ENCODE measurements at regions not wholly inside any gene's neighbourhood (a gene's known extent, or its start where the extent isn't known, plus 50 kb on each side); places are given as distances from the start of the nearest gene placed in this dataset.
A peak's percentile ranks its signal among the peaks of the same experiment; 100 is the strongest.

DNA sequence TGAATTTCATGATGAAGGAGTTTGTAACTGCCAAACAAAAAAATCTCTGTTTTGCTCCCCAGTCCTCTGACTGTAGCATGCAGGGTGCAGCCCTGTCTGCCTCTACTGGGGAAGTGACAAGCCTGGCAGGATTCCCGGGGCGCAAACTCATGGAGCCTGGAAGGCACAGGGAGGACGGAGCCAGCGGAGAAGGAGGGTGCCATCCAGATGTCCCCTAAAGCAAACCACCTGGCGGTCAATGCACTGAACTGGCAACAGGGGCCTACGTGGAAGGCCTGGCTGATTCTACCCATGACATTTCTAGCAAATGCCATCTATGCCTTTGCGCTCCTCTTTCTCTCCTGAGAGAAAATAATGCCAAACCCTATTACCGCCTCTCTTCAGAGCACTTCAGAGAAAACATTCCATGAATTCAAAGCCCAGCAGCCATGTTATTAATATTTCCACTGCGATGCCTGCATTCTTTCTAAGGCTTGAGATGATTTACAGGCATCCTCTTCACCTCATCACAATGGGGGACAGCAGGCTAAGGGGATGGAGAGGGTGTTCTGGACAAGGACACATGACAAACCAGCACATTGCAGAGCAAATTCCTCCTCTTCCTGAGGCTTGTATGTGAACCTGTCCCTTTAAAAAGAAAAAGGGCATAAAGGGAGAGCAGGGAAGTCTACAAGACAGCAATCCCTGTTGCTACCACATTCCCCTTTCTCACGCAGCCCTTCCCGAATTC is 329.3 kb upstream of the NOCT start:
- no peak for ATAC-seq

DNA sequence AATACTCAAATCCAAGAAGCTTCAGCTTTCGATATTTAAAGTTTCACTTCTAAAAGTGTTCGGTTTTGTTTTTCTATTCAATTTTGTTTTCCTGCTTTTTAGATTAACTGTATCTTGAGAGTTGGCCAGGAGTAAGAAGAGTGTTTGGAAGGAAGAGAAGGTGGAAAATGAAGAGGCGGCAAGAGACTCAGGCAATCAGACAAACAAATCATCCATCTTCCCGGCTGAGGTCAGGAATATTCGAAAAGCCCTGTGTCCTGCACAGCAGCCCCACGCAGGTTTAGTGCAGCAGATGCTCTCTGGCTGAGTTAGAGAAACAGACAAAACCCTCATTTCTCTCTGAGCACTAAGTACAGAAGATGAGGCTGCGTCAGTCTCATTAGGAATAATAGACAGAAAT is 330.3 kb upstream of the NOCT start:
- no peak for ATAC-seq

DNA sequence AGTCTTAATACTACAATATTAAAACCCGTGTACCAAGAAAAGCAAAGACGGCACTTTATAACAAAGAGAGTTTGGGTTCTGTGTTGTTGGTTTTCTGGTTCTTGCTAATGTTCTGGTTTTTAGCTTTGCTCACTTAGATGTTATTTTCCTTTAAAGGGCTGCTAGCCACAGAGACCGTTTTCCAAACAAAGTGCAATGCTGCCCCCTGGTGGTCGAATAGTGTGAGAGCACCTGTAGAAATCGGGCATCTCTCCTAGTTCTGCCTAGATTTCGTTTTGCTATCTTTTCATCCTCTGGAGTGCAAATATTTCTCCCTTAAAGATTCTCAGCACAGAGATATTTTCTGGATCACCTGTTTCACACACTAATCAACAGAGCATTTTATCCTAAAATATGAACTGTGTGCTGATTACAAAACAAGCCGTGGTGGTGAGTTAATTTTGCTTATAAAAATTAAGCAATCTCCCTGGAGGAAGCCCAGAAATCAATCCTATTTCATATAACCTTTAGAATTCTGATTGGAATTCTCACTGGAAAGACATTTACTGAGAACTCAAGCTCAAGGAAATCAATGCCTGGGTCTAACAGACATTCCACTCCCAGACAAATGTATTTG is 334.5 kb upstream of the NOCT start:
- peak in 1 of 2 donors; percentile 35 for ATAC-seq

DNA sequence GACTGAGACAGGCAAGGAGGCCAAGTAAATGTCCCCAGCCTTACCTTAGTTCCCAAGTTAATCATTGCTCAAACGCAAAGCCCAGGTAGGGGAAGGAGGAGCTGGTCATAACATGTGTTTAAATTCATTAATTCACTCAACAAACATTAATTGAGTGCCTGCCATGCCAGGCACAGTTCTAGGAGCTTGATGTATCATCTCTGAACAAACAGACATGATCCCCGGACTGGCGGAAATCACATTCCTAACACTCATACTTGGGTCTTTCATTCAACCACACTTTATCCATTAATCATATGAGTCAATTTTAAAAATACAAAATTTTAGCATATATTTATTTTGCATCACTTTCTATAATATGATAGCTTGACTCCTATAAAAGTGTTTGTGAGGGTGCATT is 335.3 kb upstream of the NOCT start:
- no peak for ATAC-seq

DNA sequence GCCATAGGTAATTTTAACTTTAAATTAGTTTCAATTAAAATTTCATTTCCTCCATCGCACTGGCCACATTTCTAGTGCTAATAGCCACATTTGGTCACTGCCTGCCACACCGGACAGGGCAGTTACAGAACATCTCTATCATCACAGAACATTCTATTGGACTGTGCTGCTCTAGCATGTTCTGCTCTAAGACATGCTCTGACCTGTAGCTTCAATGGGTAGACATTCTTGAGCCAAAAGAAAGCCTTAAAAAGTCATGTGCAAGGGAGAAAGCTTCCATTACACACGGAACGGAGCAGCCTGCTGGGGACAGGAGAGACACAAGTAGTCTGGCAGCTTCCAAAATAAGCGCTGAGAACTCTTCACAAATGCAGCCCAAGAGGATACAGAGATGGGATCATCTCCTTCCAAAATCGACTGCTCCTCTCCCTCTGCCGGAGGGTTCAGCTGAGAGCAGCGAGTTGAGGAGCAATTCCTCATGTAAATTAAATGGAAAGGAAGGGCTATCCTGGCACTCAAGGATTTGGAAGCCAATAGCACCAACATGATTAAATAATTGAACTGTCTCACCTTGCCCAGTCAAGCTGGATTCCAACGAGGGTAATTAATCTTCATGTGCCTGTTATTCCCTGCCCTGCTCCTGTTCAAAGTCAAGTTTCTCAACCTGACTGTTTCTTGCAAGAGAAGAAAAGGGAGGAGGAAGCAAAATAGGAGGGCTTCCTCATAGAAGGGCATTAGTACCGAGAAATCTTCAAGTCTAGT is 336.4 kb upstream of the NOCT start:
- no peak for ATAC-seq

DNA sequence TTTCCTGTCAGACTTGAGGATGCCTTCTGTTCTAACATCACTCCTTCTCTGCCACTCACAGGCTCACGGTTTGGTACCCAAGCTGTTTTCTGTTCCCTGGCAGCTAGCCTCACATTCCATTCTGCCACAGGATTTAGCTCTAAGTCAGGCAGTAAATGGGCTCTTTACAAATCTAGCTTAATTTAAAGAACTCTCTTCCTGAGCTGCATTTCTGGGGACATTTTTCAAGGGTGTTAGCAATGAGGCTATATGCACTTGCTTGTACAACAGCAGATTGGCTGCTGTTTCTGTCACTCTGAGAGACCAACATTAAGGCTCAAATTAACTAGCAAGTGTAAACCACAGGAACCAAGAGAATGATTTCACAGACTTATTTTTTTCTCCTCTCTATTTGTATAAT is 337.8 kb upstream of the NOCT start:
- no peak for ATAC-seq

DNA sequence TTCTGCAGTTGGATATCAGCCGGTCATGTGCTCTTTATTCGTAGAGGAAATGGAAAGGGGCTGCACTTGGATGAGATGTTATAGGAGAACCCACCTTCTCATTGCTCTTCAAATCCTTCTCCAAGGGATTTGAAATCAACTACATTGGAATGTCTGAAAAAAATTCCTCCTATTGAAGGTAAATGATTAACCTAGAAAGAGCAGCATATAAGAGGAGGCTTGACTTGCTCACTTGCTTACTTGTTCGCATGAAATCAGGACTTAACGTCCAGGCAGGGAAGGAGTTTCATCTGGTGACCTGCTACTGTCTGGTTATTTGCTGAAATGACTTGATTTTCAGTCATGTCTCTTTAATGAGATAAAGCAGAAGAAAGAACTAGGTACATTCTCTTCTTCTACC is 338.4 kb upstream of the NOCT start:
- no peak for ATAC-seq

DNA sequence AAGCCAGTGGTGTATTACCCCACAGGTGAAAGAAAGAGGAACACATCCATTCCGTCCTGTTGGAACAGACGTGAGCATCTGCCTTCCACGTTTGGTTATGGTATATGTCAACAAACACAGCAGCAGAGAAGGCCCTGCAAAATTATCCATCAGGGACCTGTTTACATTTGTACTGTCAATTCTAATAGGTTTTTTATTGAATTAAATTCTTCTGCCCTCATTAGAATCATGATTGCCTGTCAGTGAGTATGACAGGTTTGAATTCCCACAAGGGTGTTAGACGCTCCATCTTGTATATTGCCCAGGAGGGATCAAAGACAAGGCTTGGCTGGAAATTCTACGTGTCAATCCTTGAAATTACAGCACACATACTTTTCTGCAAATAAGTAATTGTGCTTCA is 339.9 kb upstream of the NOCT start:
- ATAC-seq, result no peak

DNA sequence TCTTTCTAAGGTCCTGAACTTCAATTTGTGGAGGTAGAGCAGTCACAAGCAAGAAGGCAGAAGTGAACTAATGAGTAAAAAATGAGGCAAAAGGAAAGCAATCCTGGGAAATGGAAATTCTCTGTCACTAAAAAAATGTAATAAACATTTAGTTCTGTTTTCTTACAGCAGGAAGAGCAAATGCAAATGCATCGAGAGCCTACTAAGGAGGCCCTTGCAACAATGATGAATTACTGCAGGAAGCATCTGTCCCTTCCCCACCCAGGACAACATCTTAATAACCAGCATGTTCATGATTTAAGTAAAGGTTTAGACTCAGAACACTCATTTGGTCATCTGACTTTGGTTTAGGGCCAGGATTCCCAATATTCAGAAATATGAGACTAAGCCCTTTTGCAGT is 341.4 kb upstream of the NOCT start:
- ATAC-seq, result no peak

DNA sequence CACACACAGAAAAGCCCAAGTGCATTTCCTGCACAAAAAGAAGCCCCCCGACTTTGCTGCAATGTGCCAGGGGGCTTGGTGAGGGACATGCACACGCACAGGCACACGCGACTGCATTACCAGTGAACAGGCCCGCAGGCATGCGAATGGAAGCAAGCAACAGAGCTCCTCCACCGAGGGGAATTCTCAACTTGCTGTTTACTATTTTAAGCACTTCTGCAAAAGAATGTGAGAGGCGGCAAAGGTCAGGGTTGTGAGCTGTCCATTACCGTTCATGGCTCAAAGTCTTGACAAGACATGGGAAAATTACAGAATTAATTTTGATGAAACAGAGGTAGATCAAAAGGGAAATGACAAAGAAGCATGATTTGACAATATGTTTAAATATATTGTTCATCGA is 342.5 kb upstream of the NOCT start:
- no peak for ATAC-seq

DNA sequence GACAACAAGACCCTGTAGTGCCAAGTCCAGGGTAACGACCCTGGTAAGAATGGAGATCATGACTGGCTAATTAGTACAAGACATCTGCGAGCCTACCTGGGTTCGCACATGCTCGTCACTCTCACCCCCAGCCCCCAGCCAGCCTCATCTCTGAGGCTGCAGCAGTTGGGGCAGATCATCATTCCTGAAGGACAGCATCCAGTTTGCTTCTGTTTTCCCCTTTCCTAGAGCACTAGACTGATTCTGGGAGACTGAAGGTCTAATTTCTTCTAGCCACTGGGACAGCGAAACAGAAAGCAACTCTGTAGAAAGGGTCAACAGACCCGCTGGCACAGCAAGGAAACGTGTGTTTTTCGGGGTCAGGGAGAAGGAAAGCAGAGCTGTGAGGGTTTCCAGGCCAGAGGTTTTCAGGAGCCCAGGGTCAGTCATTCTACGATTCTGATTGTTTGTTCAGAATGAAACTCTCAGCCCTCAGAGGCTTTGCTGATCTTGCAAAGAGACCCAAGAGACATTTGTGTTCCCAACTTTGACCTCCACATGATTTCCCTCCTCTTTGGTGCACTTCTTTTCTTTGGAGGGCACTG is 343.1 kb upstream of the NOCT start:
- no peak for ATAC-seq

DNA sequence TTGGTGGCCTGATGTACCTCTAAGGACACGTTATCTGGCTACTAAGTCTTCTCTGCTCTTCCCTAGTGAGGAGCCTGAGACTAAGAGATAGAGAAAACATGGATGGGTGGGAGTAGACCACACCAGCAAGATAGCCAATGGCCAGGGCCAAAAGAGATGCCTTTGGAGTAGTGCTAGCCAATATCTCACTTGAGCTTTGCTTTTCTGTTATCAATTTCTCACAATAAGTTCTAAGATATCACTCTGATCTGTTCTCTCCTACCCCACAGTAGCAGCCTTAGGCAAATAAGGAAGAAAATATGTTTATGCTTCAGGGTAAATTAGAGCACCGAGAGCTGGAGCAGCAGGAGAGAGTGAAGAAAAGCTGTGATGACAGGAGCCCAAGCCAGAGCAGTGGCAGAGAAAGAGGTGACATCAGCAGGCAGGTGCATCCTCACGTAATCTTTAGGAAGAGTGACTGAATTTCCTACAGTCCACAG is 343.9 kb upstream of the NOCT start:
- ATAC-seq, result no peak

DNA sequence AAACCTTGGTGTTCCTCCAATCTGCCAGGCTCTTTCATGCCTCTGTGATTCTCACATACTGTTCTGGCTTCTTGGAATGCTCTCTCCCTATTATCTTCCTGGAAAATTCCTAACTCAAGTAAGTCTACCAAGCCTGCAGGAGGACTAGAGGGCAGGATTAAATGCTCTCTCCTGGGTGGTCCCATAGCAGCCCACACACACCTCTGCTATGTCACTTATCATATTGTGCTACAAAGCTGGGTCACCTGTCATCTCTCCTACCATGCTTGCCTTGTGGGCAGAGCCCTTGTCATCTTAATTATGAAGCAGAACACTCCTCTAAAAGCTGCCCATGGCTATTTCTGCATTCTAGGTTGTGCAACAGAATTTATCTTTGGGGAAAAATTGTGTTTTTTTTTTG is 344.5 kb upstream of the NOCT start:
- ATAC-seq, result no peak

DNA sequence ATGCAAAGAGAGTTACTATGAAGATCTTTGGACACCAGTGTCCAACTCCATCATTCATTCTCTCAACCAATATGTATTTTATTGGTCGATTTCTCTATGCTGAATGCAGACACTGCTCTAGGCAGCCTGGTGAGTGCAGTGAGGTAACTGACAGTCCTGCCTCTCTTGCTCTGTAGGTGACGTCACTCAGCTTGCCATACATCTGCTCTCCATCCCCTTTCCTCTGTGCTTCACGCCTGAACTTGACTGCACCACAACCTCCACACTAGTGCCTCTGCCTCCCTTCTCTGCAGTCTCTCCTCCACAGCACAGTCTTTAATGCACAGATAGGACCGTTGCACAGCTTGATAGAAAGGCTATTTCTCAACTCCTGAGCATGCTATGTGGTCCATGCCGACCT is 344.9 kb upstream of the NOCT start:
- no peak for ATAC-seq

DNA sequence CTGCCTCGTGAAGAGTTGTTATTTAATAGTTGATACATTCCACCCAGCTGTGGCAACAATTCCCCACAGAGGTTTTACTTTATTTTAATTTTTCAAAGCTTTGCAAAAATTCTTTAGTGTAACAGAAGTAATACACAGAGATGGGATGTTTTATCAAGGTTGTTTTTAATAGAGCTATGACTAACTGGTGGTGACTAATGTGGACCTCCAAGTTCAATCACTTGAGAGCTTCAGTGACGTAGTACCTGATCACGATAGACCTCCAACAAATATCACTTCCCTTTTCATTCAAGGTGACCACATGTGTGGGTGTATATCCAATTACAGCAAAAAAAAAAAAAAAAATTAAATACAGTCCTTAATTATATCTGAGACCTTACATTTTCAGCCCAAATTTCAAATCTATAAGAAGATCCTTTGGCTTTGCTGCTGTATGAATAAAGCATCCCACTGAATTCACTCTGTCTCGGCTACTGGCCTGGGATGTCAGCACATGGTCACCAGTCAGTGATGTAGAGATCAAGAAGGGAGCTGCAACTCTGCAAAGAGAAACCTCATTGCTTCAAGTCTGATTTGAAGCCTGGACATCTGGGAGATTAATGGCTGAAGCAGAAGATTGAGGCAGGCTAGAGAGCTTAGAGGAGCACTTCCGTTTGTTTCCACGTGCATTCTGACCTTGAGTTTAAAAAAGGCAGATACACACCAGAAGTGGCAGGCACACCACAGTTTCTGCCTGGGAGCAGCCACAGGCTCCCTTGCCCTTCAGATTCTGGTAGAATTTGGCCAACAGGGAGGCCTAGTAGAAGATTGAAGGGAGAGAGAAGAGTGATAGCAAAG is 345.9 kb upstream of the NOCT start:
- no peak for ATAC-seq

DNA sequence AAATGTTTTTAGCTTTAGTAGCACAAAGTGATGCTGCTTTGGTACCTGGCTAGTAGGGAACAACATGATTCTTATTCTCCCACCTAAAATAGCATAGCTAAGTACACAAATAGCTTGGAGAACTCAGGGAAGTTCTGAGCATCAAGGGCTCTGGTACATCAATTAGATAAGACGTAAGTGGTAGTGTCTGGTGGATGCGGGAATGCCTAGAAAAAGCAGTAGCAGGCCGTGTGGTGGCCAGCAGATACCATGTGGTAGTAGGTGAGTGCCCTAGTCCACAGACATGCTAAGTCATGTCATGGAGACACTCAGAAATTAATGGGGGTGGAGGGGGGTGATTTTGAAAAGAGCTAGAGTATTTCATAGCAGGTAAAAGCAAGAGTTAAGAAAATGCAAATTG is 347.3 kb upstream of the NOCT start:
- no peak for ATAC-seq

DNA sequence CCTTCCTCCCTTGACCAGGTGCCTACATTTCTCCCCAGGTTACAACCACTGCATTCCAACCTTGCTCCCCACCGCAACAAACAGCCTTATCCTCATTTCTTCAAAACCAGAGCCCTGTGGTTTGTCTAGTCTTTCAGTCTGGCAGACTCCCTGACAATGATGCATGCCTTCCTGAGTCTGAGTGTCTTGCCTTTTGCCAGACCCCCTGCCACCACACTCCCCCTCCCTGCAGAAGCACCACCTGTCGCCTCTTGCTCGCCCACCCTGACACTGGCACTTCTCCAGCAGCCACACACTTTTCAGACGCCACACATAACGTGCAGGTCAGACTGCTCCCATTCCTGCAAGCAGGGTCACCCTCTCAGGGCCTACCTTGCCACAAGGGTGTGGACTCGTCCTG is 349.2 kb upstream of the NOCT start:
- ATAC-seq, result no peak

DNA sequence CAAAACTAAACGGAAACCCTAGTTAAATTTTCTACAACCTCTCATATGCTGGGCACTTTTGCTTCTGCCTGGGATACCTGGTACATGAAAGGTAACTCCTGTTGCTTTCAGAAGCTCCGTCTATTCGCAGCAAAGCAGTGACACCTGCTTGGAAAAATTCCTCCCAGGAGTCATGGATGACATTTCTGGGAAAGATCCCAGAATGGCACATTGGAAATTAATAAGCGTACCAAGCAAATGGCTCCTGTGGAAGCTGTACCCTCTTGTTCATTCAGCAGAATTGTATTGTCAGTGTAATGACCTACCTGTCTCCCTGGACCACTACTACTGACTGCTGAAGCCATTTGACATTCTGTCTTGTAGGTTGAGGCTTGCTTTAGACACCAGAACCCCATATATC is 349.7 kb upstream of the NOCT start:
- ATAC-seq, result no peak

DNA sequence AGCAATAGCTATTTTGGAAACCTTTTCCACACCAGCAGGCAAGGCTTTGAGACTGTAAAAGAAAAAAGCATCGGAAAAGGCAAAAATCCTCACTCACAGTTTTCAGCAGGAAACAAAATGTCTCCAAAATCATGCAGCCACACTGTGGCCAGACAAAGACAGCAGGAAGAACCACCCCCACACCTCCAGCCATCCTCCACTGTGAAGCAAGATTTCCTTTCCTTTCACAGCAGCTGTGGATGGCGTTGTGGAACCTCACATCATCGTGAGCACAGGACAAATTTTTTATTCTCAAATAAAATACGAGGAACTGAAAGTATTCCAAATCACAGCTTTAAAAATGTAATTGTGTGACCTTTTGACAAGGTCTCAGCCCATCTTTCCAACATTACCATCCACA is 351.7 kb upstream of the NOCT start:
- ATAC-seq, result no peak

DNA sequence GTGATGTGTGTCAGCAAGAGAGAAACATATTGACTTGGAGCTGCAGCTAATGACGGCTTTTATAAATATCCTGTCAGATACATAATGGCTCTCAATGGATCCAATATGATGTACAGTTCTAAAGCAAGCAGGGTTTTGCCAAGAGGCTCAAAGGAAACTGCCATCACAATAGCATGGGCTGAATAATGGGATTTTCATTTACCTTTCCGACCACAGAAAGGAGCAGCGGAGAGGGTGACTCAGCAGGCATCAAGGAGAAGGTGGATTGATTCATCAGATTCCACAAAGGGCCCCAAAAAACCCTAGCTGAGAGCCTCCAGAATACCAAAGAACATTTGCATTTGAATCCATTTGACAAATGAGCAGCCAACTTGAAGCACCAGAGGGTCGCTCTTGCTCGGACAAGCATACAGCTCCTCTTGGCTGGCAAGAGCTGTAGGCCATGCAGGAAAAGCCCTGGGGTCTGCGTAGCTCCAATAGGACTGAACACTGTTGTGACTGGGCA is 355.7 kb upstream of the NOCT start:
- ATAC-seq, result no peak

DNA sequence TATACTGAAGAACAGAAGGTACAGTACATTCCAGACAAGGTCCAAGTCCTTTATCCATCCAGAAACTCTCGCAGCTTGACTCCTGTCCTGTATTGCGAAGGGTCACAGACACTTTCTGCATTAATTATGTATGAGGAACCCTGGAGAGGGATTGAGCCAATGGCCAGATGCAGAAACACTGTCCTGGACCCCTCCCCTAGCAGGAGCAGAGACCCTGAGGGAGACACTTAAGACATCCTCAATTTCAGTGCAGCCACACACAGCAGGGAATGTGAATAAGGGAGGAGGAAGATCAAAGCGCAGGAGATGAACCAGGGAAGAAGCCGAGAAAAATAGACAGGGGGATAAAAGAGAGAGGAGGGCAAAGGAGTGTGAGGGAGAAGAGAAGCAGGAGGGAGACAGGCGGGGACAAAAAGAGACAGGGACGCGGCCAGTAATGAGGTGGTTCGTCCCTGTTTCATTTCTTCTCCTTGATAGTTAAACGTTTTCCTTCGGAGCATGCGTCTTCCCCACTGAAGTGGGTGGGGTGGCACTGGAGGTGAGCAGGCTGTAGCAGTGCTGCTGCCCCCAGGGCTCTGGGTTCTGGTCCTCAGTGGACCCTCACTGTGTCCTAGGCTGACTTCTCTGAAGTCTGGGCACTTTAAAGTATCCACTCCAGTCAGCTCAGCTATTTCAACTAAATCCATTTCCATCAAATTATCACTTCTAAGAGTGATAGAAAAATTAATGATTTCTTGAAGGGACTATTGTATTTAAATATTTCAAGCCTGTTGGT is 356.4 kb upstream of the NOCT start:
- ATAC-seq, result no peak

DNA sequence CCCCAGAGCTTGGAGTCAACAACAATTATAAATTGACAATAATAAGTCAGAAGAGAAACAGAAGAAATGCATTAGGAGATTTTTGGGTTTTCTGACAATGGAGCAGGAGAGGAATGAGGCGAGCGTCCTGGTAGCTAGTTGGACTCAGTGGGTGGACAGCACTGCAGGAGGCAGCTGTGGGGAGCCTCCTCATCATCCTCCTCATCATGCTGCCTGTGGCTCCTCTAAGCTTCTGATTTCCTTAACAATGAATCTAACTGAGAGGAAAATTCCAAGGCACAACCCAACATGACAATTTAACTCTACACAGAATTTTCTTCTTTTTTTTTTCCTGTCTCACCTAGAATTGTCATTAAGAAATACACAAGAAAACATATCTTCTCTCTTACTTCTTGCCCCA is 357.1 kb upstream of the NOCT start:
- ATAC-seq, result no peak

Measured in activated CD4-positive, CD25-positive, alpha-beta regulatory T cell treated with anti-CD3 and anti-CD28 coated beads, Interleukin-2, amount 50 U/mL, for 24 hours (primary cell).